Left ventricle myocardium inferior (tissue), 1 donor: ENCODE measurements at regions not wholly inside any gene's neighbourhood (a gene's known extent, or its start where the extent isn't known, plus 50 kb on each side); places are given as distances from the start of the nearest gene placed in this dataset.

Experiments
- DNase-seq: peaks from one replicate; pipeline ENCODE4 v3.0.0-alpha.2; 2020
- H3K27ac ChIP-seq: fragments of 200-600 bp; replicated peaks from 2 replicates; pipeline ENCODE4 v1.8.0; 2021
- H3K27me3 ChIP-seq: fragments of 200-600 bp; 2 replicates; pipeline ENCODE4 v1.8.0; 2021; ENCODE audit warnings: low read depth
- H3K36me3 ChIP-seq: fragments of 200-600 bp; 2 replicates; pipeline ENCODE4 v1.8.0; 2021
- H3K4me1 ChIP-seq: fragments of 200-600 bp; 2 replicates; pipeline ENCODE4 v1.8.0; 2021
- H3K4me3 ChIP-seq: fragments of 200-600 bp; 2 replicates; pipeline ENCODE4 v1.8.0; 2021; ENCODE audit warnings: mild to moderate bottlenecking, moderate library complexity
- H3K9me3 ChIP-seq: fragments of 200-600 bp; replicated peaks from 2 replicates; pipeline ENCODE4 v1.8.0; 2021
- intact Hi-C: fragments of 100-400 bp; cut with micrococcal nuclease; formaldehyde crosslinking; loops from one replicate; pipeline ENCODE4 v1.11.0; 2022
- TF ChIP-seq, protein P1 (sequence below): fragments of 200-600 bp; IDR thresholded peaks from 2 replicates; pipeline ENCODE4 v1.8.0; 2021; ENCODE audit warnings: antibody characterized with exemption, mild to moderate bottlenecking, borderline replicate concordance
- donor health status: DM: no; HTN: yes; CAD: no; lungs with severe emphysema.

DNA sequence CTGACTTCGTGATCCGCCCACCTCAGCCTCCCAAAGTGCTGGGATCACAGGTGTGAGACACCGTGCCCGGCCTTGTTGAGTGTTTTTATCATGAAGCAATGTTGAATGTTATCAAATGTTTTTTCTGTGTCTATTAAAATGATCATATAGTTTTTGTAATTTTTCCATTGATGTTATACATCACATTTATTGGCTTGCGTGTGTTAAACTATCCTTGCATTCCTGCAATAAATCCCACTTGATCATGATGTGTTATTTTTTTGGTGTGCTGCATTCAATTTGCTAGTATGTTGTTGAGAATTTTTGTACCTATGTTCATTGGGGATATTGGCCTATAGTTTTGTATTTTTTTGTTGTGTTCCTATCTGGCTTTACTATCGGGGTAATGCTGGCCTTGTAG lies 113.1 kb upstream of the PARD3B start:
- peaks cover 21% of the 10 kb centered on the region for H3K9me3 ChIP-seq
- H3K36me3 ChIP-seq, result no peaks in the 10 kb centered on the region
- TF ChIP-seq, protein P1, sequence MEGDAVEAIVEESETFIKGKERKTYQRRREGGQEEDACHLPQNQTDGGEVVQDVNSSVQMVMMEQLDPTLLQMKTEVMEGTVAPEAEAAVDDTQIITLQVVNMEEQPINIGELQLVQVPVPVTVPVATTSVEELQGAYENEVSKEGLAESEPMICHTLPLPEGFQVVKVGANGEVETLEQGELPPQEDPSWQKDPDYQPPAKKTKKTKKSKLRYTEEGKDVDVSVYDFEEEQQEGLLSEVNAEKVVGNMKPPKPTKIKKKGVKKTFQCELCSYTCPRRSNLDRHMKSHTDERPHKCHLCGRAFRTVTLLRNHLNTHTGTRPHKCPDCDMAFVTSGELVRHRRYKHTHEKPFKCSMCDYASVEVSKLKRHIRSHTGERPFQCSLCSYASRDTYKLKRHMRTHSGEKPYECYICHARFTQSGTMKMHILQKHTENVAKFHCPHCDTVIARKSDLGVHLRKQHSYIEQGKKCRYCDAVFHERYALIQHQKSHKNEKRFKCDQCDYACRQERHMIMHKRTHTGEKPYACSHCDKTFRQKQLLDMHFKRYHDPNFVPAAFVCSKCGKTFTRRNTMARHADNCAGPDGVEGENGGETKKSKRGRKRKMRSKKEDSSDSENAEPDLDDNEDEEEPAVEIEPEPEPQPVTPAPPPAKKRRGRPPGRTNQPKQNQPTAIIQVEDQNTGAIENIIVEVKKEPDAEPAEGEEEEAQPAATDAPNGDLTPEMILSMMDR, result no peak
- no peaks in the 10 kb centered on the region for H3K27me3 ChIP-seq
- no peak overlapping the region for H3K4me3 ChIP-seq
- intact Hi-C loops, result no loop called here
- no peak for DNase-seq
- H3K4me1 ChIP-seq, result no peaks in the 10 kb centered on the region
- H3K27ac ChIP-seq, result no peak overlapping the region

DNA sequence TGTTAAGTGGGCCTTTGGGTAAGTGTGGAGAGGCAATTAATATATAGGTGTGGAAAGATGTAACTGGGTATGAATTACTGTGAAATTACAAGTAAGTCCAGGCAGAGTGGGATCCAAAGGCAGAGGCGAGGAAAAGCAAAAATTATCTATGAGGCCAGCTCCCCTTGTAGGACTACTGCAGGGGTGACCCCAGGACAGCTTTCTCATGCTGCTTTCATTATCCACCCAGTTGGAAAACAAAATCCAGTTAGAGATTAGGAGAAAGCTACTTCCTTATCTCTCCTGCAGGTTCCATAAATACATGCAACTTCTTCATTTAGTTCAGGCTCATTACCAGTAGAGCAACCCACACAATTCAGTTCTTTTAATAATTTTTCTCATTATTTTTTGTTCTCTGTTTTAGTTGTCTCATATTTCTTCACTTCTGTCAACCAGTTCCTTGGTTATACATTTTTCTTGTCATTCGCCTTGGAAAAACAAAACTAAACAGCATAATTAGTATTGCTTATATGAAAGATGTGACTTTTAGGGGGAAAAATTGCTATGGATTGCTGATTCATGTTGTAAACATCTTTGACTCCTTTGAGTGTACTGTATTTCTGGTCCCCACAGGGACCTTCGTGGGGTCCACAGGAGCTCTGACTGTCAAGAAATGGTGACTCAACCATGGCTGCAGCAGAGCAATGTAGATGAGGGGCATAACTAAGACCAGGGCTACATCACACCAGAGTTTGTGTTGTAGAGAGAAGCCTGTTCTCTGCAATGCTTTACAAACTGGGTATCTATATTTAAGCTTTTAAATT lies 110.4 kb upstream of the PARD3B start:
- Histone ChIP-seq H3K4me1 (no peaks in the 10 kb centered on the region), H3K27me3 (no peaks in the 10 kb centered on the region), H3K9me3 (peaks cover 22% of the 10 kb centered on the region), H3K27ac (no peak overlapping the region), H3K36me3 (no peaks in the 10 kb centered on the region), H3K4me3 (no peak overlapping the region)
- no peak for DNase-seq
- TF ChIP-seq, protein P1, result no peak
- intact Hi-C loops, result no loop called here

DNA sequence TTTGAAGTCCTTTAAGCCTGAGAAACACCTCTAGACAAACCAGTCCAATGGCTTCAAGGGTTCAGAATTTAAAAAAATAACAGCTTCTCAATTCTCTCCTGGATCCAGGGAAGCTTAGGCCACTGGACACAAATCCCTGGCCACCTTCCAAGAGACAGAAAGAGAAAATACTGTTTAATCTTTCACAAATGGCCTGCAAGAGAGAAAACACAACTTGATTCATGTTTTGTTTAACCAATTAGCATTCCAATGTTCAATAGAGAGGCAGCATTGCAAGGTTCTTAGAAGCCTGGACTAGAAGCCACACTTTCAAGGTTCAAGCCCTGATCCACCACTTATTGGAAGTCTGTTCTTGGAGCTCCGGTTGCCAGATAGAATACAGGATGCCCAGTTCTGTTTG lies 109.0 kb upstream of the PARD3B start:
- intact Hi-C loops, result no loop called here
- Histone ChIP-seq H3K9me3 (peaks cover 31% of the 10 kb centered on the region), H3K36me3 (no peaks in the 10 kb centered on the region), H3K4me3 (no peak overlapping the region), H3K4me1 (no peaks in the 10 kb centered on the region), H3K27ac (no peak overlapping the region), H3K27me3 (no peaks in the 10 kb centered on the region)
- DNase-seq, result no peak
- TF ChIP-seq, protein P1, result no peak

DNA sequence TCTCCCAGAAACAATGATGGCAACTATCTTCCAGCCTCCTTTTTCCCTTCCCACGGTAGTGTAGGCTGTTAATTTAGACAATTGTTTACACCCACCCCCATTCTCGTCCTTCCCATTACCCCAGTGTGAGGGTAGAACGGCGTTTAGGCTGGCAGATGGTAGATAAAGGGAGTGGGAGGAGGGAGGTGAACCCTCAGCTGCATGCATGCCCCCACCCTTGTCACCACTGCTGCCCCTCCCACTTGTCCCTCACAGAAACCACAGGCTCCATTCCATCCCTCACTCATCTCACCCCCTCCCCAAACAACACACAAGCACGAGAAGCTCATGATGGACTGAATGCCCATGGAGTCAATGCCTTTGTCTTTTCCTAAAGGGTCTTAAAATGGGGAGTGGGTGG lies 107.9 kb upstream of the PARD3B start:
- no peaks in the 10 kb centered on the region for H3K27me3 ChIP-seq
- intact Hi-C loops, result no loop called here
- DNase-seq, result no peak
- H3K4me3 ChIP-seq, result no peak overlapping the region
- TF ChIP-seq, protein P1, result no peak
- no peaks in the 10 kb centered on the region for H3K4me1 ChIP-seq
- no peak overlapping the region for H3K27ac ChIP-seq
- H3K36me3 ChIP-seq, result no peaks in the 10 kb centered on the region
- peaks cover 19% of the 10 kb centered on the region for H3K9me3 ChIP-seq

DNA sequence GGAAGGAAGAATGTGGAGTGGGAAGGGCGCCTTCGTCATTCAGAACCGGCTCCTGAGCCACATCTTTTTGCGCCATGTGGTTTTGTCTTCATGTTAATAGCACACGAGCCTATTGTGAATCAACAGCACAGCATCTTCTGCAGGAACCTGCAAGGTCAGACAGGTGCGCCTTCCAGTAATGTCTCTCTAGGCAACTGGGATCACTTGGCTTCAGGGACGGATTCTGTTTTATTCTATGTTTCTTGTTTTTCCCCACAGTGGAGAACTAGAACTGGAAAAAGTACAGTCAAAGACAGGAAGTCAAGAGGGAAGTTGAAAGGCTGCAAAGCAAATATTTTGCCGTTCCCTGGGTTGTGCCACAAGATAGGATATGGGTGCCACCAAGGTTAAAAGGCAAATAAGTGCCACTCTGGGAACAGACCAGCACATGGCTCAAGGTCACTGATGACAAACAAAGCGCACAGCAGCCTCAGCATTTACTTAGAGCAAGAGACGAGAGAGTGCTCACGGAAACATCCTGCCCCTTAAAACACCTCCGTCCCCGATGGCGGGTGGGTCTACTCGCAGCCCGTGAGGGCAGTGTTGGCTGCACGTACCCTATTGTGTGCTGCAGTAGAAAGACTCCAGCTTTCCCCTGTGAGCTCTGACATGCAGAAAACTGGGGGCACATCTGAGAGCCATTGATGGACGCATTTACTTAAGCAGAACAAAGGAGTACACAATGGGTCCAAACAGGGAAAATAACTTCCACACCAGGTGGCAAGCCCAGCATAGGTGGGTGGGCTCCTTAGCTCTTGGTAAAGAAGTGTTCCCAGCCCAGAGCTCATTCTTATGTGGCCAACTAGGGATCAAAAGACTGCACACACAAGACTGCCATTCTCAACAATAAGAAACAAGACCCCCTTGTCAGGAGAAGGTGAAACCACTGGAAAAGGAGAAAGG lies 107.2 kb upstream of the PARD3B start:
- TF ChIP-seq, protein P1, result no peak
- intact Hi-C loops, result no loop called here
- Histone ChIP-seq H3K4me1 (no peaks in the 10 kb centered on the region), H3K36me3 (no peaks in the 10 kb centered on the region), H3K4me3 (no peak overlapping the region), H3K27ac (no peak overlapping the region), H3K27me3 (no peaks in the 10 kb centered on the region), H3K9me3 (peaks cover 12% of the 10 kb centered on the region)
- no peak for DNase-seq
